A549 (cell line): ENCODE measurements at regions not wholly inside any gene's neighbourhood (a gene's known extent, or its start where the extent isn't known, plus 50 kb on each side); places are given as distances from the start of the nearest gene placed in this dataset.

Experiments
- ESRRA ChIP-seq: fragments of 150-350 bp; IDR thresholded peaks from 2 replicates; pipeline ENCODE4 v1.6.1; 2014; ENCODE audit warnings: mild to moderate bottlenecking, low read length, borderline replicate concordance
- MAFK ChIP-seq: fragments of 450-650 bp; IDR thresholded peaks from 2 replicates; pipeline ENCODE4 v1.6.1; 2014; ENCODE audit not compliant: partially characterized antibody
- MAZ ChIP-seq: fragments of 150-350 bp; IDR thresholded peaks from 2 replicates; pipeline ENCODE4 v1.6.1; 2014; ENCODE audit warnings: antibody characterized with exemption, low read depth, low read length, borderline replicate concordance
- POLR2A ChIP-seq: IDR thresholded peaks from 2 replicates; pipeline ENCODE4 v1.6.1; 2012; ENCODE audit warnings: mild to moderate bottlenecking, low read length
- SMC3 ChIP-seq: fragments of >200 bp; sonication (Bioruptor Twin); formaldehyde crosslinking; IDR thresholded peaks from 3 replicates; pipeline ENCODE4 v1.6.1; 2018; ENCODE audit warnings: inconsistent platforms
- TF ChIP-seq, protein P1 (sequence below): fragments of >200 bp; sonication (Bioruptor Twin); formaldehyde crosslinking; IDR thresholded peaks from 3 replicates; pipeline ENCODE4 v1.5.1; 2016
- TF ChIP-seq, protein P2 (sequence below): IDR thresholded peaks from 2 replicates; pipeline ENCODE4 v1.6.1; 2012

DNA sequence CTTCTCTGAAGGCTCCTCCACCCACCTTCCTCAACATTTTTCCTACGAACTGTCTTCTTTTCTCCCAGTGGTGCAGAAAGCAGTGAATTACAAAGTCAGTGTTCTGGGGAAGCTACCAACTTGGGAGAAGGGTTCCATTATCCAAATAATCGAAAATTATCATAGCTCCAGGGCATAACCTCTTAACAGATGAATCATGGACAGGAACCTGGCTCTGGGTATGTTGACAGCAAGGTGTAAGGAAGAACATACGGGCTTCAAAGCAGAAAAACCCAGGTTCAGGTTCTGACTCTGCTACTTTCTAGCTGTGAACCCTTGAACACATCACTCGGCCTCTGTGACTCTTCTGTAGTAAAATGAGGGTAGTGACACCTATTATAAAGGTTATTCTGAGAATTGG, 351.3 kb downstream of the ENC1 start:
- no peak for TF ChIP-seq POLR2A
- no peak for TF ChIP-seq ESRRA
- TF ChIP-seq, protein P1, sequence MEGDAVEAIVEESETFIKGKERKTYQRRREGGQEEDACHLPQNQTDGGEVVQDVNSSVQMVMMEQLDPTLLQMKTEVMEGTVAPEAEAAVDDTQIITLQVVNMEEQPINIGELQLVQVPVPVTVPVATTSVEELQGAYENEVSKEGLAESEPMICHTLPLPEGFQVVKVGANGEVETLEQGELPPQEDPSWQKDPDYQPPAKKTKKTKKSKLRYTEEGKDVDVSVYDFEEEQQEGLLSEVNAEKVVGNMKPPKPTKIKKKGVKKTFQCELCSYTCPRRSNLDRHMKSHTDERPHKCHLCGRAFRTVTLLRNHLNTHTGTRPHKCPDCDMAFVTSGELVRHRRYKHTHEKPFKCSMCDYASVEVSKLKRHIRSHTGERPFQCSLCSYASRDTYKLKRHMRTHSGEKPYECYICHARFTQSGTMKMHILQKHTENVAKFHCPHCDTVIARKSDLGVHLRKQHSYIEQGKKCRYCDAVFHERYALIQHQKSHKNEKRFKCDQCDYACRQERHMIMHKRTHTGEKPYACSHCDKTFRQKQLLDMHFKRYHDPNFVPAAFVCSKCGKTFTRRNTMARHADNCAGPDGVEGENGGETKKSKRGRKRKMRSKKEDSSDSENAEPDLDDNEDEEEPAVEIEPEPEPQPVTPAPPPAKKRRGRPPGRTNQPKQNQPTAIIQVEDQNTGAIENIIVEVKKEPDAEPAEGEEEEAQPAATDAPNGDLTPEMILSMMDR = no peak
- TF ChIP-seq SMC3 = no peak
- TF ChIP-seq MAZ = no peak
- TF ChIP-seq, protein P2, sequence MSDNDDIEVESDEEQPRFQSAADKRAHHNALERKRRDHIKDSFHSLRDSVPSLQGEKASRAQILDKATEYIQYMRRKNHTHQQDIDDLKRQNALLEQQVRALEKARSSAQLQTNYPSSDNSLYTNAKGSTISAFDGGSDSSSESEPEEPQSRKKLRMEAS = no peak
- TF ChIP-seq MAFK = no peak
